LHCN-M2 (cell line): ENCODE measurements at regions not wholly inside any gene's neighbourhood (a gene's known extent, or its start where the extent isn't known, plus 50 kb on each side); places are given as distances from the start of the nearest gene placed in this dataset.

Experiments
- DNase-seq: peaks from one replicate; pipeline ENCODE4 v3.0.0-alpha.2; 2012; ENCODE audit warnings: low read depth

DNA sequence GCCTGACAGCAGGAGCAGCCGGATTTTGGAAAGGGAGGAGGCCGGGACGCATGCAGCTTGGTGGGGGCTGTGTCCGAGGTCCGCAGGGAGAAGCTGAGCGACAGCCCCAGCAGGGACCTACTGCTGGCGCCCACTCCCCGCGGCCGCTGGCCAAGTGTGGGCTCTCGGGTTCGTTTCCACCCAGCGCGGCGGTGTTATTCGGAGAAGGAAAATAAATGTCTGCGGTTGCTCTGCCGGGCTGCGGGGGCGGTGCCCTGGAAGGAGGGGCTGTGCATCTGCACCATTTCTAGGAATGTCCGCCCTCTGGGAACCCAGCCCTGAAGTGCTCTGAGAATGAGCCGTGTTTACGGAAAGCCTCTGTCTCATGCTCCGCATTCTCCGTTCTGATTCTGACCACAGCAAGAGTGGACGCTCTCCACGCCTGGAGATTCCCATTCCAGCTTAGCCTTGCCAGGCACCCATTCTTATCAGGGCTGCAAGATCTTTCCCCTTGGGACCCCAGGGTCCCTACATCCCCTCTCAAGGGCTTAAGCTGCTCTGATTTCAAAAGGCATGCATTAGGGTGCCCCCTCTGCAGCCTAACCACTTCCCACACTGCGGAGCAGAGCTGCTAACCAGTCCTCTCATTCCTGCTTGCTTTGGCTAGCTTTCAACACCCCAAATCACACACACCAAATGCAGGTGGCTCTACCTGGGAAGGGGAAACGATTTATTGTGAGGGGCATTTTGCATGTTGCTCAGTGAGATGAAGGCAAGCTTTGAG, 256.6 kb upstream of the GLI3 start:
- peak; percentile 66 for DNase-seq

- no peak for DNase-seq
Measured at GRCh38 chr7:42492920-42493319, 255.9 kb upstream of the GLI3 start.

GRCh38 chr7:42491106-42491505, 254.1 kb upstream of the GLI3 start:
- no peak for DNase-seq

DNA sequence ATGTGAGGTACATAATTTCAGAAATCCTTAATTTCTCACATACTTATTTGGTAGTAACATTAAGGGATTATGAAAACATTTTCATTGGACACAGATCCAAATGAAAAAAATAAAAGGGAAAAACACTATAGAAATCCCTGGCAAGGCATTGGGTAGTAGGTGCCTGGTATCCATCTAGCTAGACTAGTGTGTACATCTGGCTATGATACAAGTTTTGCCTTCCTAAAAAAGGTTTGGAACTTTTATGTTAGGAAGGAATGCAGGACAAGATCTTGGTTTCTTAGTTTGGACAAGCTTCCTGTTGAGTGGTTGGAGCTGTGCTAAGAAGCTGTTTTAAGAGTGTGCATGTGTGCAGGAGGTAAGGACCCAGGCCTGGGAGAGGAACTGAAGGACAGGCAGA, 252.3 kb upstream of the GLI3 start:
- DNase-seq, result no peak

DNA sequence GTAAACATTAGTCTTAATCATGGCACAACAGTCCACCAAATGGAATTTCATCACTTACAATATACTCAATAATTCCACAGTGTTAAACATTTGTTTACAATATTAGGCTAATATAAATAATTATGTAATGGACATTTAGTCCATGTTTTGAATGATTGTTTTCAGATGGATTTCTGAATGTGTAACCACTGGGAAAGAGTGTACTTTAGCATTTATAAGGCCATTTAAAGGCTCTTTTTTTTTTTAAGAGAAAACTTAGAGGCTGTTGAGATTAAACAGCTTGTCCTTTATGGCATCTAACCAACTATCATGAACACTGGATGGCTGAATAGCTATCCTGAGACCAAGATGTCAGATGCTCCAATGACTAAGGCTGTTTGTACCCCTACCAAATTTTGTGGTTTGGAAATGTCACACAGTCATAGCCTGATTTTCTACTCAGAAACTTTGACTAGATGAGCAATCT, 248.3 kb upstream of the GLI3 start:
- no peak for DNase-seq

- no peak for DNase-seq
Measured at GRCh38 chr7:42483886-42484285, 246.9 kb upstream of the GLI3 start.

DNA sequence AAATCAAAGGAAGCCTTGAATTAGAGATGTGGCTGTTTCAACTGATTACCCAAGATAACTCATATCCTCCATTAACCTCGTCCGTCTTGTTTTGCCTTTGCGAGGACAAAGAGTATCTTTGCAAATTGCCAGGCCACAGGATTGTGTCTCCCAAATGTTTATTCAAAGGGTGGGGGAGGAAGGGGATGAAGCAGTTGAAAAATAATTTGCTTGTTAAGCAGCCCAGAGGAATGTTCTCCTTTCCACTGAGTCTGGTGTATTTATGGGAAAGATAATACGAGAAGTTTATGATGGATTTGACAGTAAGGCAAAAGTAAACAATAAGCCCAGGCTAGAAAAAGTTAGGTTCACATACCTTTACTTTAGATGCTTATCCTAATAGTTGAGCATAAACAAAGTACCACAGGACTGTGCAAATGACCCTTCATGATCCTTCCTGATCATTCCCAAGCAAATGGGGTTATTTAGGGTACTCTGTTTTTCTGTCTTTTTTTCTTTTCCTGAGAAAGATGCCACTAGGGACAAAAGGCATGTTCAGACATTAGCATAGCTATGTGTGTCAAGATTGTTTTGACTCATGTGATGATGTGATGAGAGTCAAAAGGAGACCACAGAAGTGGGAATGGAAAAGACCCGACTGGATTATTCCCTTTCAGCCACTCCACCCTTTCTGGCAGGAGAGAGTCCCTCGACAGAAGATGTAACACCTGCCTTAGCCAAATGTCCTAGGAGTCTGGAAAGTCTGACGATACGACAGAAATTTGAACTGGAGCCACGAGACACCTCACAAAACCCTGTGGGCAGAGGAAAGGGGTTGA, 243.0 kb upstream of the GLI3 start:
- no peak for DNase-seq

DNA sequence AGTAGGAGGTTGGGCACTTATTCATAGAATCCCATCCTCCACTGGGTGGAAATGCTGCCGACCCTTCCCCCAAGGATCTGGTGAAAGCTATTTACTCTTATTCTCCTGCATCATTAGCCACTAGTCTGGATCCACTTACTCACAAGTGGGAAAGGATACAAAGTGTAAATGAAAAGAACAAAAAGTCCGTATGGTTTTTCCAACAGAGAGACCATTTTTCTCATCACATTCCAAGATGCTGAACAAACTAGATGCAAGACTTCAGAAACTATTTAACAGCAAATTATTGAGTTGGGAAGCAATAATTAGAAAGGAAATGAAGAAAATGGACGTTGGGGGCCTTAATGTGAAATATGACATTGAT, 242.4 kb upstream of the GLI3 start:
- DNase-seq, result no peak

- no peak for DNase-seq
Measured at GRCh38 chr7:42478717-42479116, 241.7 kb upstream of the GLI3 start.

GRCh38 chr7:42476255-42476654, 239.2 kb upstream of the GLI3 start:
- no peak for DNase-seq

GRCh38 chr7:42475082-42475481, 238.1 kb upstream of the GLI3 start:
- DNase-seq, result no peak

DNA sequence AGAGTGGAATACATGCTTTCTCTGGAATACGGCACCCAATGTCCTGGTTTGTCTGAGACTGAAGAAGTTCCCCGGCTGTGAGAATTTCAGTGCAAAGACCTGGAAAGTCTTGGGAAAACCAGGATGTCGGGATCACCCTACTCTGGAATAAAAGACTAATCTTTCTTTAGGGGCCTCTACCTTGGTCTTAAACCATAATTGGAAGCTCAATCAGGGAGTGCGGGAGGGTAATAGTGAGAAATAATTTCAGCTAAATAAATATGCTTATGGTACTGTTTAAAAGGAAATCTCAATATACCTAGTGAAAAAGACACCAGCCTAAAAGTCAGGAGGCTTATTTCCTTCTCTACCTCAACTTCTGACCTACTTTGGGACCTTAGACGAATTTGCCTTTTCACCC, 236.1 kb upstream of the GLI3 start:
- no peak for DNase-seq

DNA sequence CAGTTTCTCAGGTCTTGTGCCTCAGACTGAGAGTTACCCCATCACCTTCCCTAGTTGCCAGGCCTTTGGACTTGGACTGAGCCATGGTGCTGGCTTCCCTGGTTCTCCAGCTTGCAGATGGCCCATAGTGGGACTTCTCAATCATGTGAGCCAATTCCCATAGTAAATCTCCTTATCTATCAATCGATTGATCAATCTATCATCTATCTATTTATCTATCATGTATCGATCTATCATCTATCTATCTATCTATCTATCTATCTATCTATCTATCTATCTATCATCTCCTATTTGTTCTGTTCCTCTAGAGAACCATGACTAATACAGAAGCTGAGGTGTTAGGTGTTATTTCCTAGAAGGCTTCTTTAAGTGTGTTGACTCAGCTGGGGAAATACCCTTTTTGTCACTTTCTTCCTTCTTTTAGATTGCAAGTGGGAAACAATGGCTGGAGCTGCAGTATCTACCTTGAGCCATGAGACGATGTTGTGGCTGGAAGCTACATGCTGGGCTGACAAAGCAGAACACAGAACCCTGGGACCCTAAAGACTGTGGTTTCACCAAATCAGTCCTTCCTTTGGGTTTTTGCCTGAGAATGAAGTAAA, 234.7 kb upstream of the GLI3 start:
- DNase-seq, result no peak

DNA sequence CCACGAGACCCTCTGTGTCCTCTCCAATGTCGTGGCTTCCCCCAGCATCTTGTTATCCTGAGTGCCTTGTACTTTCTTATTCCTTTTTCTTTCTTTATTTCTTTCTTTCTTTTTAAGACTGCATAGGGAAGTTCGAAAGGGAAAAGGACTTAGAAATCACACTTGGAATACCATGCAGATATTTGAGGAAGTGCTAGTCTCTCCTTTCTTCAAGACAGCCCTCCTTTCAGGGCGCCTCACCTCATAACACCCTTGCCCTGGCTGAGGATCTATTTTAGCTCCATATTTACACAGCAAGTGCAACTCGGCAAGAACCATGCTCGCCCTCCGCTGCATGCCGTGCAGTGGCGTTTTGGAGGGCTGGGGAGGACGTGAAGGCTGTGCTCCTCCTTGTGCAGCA, 232.3 kb upstream of the GLI3 start:
- no peak for DNase-seq

- DNase-seq, result no peak
Measured at GRCh38 chr7:42468471-42468870, 231.5 kb upstream of the GLI3 start.

DNA sequence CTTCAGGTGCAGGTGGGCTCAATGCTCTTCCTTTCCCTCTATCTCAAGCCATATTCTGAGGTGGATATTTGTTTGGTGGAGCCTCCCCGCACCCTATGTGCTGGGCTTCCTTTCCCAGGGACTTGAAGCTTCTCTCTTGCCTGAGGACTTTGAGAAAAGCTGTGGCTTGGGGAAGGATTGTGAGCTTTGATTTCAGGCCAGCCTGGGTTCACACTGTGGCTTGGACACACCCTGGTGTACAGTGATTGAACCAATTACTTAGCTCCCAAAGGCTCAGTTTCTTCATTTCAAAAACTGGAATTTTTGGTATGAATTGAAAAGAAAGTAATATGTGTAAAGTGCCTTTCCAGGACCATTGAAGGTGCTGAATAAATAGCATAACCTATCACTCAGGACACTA, 224.5 kb upstream of the GLI3 start:
- no peak for DNase-seq

- no peak for DNase-seq
Measured at GRCh38 chr7:42460933-42461332, 223.9 kb upstream of the GLI3 start.

- no peak for DNase-seq
Measured at GRCh38 chr7:42460148-42460547, 223.1 kb upstream of the GLI3 start.

- no peak for DNase-seq
Measured at GRCh38 chr7:42457663-42458062, 220.7 kb upstream of the GLI3 start.

DNA sequence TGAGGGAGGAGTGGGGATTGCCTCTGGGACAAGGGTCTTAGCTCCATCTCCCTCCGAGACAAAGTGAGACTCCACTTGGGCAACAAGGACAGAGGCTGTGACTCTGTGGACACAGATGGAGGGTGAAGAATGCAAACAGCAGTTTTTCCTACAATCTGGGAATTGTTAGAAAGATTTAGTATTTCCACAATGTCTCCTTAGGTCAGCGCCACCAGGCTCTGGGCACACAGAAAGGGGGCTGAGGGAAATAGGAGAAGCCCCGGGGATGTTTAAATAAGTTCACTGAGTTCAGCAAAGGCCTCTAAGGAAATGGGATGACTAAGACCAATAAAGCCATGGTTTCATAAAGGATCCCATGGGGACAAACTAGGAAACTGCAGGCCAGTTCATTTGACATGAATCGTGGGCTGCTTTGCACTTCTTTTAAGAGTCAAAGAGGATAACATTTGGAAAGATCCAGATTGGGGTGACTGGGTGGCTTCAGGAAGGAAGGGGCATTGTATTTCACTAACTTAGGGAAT, 219.8 kb upstream of the GLI3 start:
- DNase-seq, result no peak

GRCh38 chr7:42456267-42456666, 219.3 kb upstream of the GLI3 start:
- no peak for DNase-seq

- DNase-seq, result no peak
Measured at GRCh38 chr7:42453931-42454361, 216.9 kb upstream of the GLI3 start.
